ENCODE measurements at regions not wholly inside any gene's neighbourhood (a gene's known extent, or its start where the extent isn't known, plus 50 kb on each side); places are given as distances from the start of the nearest gene placed in this dataset.
"Not testable (repeated sequence)": the region's sequence is repeated elsewhere in the genome, so short reads cannot be mapped to it uniquely, and the experiment has no call there.

DNA sequence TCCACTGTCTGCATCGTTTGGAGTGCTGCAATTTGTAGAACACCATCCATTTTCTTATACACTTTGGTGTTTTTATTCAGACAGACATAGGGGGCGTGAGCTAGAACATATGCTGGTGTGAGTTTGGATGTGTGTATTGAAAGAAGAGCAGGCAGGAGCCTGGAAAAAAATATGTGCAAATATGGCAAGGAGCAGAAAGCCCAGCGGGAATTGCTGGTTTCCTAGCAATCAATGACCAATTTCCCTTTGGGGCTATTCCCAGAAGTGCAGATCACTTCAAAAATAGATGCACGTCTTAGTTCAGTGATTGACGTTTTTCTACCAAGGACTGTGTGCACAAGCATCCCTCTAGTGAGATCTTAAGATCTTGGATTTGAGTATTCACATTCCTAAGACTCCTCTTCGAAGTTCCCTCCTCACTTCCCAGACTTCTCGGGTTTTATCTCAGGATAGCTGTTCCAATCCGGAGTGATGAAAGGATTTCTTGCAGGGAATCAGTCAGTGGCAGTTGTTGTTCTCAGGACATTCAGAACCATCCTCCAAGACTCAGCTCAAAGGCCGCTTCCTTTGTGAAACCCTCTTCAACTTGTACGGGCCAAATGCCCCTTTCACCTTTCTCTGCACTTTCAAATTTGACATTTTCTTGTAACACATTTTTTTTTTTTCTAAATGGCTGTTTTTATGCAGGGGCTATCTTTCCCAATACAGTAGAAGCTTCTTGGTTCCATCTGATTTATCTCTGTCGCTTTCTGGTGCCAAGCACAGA is 268.7 kb upstream of the ASIC2 start:
- no peak for DNase-seq (ENCODE audit: low read depth, low spot score)

DNA sequence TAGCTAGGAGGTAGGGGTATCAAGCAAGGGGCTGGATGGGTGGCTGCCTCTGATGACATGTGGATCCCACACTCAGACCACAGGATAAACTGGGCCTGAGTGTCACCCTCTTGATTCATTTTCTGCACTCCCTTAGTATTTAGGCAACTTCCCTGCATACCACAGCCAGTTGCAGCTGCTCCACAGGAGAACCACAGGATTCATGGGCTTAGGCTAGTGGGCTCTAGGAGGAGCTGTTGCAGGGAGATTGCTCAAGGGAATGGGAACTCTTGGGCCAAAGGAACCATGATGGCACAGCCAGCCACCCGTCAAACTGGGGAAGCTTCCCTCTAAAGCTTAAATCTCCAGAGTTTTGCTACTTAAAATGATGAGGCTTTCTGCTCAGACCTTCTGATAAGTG is 269.7 kb upstream of the ASIC2 start:
- DNase-seq (ENCODE audit: low read depth, low spot score): no peak

DNA sequence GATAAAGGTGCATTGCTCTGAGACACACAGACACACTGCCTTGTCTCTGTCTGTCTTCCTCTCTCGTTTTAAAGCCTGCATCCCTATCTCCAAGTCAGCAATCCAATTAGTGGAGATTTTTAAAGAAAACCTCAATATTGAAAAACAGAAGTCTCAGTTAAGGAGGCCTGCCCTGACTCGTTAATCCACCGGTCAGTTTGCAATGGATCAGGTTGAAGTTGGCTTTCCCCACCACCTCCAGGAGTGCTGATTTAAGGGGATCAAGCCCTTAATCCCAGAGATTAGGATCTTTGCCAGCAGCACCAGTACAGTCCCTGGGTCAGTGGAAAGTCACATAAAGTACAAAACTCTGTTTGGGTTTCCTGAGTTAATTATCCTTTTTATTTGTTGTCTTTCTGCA is 271.1 kb upstream of the ASIC2 start:
- no peak for DNase-seq (ENCODE audit: low read depth, low spot score)

DNA sequence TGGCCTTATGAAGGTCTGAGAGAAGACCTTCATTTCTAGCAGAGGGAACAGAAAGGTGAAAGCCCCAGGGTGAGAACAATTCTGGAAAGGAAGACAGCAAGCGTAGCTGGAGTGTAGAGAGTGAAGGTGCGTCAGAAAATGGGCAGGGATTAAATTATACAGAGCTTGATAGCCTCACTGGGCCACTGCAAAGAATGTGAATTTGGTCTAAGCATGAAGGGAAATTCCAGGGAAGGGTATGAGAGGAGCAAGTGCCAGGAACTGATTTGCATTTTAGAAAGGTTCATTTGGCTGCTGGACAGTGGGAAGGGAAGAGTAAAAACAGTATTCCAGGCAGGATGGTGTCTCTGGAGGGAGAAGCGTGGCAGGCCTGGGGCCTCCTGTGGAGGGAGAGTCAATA is 274.1 kb upstream of the ASIC2 start:
- no peak for DNase-seq (ENCODE audit: low read depth, low spot score)

DNA sequence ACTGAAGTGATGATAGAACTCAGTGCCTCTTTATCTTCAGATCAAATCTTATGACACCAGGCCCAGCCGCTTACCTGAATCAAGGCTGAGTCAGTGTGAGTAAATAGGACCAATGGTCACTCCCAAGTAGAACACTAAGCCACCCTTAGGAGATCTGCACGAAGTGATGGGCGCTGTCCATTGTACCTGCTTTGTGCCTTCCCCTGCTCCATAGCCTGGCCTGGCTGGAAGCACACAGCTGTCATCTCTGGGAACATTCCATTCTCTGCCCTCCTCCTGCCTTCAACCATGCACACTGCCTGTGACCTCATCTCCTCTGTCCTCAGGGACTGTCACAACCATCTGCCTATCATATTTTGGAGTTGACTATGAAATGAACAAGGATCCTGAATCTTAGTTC is 279.5 kb upstream of the ASIC2 start:
- no peak for DNase-seq (ENCODE audit: low read depth, low spot score)

DNA sequence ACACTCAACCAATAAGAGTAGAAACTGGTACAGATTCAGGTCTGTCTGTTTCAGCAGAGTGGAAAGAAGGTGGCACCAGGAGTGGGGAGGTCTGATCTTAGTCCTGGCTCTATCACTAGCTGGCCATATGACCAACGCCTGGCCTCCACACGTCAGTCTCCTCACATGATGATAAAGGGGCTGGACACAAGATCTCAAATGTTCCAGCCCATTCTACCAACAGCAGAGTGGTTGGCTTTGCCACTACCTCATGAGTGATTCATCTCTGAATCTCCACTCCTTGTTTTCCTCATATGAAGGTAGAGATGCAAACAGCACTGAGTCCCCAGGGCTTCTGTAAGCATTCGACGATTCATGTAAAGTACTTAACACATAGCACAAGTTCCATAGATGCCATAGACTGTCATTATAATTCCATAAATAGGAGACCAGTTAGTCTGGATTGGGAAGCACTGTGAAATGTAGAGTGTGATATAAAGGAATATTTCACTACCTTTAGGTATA is 281.9 kb upstream of the ASIC2 start:
- DNase-seq (ENCODE audit: low read depth, low spot score): no peak

DNA sequence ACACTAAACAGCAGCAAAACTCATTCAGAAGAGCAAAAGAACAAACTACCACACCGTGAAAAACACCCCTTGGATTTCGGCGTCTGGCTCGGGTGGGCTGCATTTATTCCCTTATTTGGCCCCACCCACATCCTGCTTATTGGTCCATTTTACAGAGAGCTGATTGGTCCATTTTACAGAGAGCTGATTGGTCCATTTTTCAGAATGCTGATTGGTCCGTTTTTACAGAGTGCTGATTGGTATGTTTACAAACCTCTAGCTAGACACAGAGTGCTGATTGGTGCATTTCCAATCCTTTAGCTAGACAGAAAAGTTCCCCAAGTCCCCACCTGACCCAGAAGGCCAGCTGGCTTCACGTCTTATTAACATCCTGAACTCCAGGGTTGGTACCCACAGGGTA is 286.6 kb upstream of the ASIC2 start:
- DNase-seq (ENCODE audit: low read depth, low spot score): not testable (repeated sequence)

DNA sequence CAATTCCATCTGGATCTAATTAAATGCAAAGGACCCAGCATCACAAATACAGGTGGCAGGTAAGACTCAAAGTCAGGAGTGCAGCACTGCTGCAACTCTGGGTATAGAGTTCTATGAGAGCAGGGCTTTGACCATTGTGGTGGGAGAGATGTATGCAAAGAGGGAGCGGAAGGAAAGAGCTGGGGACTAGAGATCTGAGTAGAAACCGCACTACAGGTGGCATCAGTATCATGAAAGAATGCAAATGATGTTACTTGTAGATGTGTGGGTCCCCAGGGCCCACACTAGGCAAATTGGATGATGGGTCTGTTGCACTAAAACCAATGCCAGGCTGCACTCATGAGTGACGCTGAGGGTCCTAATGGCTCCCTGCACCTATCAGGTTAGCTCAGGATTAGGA is 287.1 kb upstream of the ASIC2 start:
- no peak for DNase-seq (ENCODE audit: low read depth, low spot score)

DNA sequence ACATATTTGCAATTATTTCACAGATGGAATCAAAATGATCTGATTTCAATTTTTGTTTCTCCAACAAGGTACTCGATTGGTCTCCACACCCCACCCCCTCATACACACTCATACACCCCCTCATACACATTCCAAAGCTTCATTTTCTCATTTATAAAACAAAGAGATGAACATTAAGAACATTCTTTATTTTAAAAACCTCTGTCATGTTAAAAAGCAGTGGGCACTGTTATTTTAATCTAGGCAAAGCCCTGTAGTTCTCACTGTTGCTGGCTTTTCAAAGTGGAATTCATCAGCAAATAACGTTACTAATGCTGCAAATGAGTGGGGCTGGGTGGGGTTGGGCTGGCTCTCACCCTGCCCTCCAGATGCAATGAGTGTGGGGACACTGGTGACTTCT is 289.6 kb upstream of the ASIC2 start:
- no peak for DNase-seq (ENCODE audit: low read depth, low spot score)

DNA sequence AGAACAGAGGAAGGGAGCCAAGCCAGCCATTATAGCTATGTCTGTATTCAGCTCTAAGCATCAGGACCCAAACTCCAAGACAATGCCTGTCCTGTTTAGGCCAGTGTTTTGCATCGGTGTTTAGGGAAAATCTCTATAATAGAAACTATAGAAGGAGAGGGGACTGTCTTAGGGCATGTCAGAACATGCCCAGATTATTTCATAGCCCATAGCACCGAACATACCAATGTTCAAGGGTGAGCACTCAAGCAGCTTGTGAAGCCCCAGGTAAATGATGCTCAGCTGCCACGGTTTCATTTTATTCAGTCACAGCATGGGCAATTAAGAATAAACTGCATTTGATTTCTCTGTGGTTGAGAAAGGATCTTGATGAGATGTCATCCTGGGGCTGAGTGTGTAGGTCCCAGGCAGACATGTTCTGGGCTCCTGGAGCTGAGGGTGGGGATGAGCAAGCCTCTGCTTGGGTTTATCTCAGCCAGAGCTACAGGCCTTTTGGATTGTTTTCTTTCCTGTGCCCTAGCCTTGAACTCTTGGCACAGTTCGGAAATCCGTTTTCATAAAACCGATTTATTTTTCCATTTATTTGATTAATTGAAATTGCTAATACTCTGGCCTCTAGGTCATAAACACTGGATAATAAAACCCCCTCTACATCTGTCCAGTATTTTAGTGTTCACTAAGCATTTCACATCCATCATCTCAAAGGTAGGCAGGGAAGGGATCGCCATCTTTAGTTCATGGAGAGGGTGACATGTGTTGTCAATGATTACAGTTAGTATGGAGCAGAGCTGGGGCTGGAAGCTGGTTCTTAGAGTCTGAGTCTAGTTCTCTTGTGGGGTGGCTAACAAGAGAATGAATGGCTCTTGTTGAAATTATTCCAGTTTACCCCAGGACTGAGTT is 290.7 kb upstream of the ASIC2 start:
- no peak for DNase-seq (ENCODE audit: low read depth, low spot score)

DNA sequence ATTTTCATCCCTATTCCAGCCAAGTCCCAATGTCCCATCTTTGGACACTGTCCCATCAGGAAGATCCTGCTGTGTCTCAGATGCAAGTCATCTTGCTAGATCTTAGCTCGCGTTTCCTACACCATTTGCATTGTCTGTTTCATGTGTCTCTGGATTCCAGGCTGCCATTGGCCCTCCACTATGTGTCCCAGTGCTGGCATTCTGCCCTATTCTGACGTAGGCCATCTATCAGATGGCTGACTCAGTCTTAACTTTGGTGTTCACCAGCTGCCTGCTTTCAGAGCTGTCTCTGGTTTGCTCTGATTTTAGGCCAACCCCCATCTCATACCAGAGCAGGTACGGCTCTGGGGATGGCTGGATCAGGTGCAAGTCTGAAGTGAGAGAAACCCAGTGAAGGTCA is 300.9 kb upstream of the ASIC2 start:
- DNase-seq (ENCODE audit: low read depth, low spot score): no peak

DNA sequence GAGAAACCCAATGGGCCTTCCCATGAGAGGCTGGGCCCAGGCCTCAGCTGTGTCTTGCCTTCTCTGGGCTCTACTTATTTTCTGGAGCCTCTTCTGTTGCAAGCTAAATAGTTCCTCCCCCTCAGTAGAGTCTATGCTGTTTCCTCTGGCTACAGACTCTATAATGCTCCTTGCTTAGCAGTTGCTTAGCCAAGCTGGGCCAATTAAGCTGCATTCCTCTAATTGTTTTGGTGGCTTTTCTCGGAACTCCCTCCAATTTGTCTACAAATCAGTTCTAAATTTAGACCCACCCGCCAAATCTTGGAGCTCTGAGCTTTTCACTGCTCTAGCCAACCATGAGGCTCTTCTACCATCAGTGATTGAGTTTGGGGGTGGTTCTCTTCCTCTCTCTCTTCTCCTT is 302.7 kb upstream of the ASIC2 start:
- no peak for DNase-seq (ENCODE audit: low read depth, low spot score)

DNA sequence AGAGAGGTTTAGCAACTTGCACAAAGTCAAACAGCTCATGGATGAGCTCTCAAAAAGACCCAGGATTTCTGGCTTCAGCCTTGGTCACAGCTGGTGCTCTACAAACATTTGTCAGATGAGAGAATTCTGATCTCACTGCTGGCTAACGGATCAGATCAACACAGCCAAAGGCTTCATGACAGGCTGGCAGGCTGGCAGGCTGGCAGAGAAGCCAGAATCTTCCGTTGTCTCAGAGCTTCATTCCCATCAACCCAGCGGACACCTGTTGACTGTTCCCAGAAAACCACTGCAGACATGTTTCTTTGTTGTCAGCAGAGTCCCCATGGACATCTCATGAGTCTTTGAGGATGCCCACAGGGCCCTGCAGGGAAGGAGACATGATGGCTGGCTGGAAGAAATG is 303.8 kb upstream of the ASIC2 start:
- DNase-seq (ENCODE audit: low read depth, low spot score): no peak

DNA sequence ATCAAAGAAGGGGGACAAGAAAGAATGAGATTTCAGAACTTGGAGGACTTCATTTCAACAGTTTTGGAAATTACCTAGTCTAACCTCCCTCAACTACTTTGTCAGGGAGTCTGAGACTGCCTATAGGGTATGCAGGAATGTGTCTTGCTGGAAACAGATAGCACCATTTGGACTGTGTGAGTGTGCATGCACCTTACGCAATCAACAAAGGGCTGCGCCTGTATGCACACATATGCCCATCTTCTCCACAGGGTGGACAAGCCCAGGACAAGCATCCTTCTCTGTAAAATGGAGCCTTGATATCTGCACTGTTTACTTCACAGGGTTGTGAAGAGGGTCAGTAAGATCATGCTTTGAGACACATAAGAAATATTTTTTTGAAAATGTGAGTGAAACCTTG is 305.7 kb upstream of the ASIC2 start:
- no peak for DNase-seq (ENCODE audit: low read depth, low spot score)

DNA sequence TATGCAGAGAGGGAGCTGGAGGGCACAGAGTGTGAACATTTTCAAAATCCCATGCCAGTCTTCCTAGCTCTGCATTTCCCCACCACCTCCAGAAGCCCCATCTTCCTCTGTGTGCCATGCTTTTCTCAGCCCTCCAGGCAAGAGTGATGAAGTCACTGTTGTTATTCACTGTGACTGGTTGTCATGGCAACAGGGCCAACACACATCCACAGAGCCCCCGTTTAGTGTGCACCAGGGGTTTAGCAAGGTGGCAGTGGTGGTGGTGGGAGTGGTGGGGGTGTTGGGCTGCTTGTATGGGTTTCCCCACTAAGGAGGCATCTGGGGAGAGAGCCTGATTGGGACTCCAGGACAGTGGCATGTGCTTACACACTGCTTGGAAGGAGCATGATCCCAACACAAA is 309.9 kb upstream of the ASIC2 start:
- DNase-seq (ENCODE audit: low read depth, low spot score): no peak

DNA sequence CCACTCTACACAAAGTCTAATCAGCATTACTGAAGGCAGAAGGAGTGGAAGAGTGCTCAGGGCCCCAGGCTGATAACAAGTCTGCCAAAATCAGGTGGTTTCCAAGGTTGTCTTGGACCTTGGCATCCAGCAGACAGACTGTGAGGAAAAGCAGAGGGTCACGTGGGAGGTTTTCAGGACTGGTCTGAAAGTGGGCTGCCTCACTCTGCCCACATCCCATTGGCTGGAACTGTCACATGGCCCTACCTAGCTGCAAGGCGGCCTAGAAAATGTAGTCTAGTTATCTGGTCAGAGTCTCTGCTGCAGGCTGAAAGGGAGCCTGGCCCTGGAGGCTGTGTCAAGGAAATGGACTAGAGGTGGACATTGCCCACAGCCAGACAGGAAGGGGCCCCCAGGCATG is 310.7 kb upstream of the ASIC2 start:
- no peak for DNase-seq (ENCODE audit: low read depth, low spot score)

DNA sequence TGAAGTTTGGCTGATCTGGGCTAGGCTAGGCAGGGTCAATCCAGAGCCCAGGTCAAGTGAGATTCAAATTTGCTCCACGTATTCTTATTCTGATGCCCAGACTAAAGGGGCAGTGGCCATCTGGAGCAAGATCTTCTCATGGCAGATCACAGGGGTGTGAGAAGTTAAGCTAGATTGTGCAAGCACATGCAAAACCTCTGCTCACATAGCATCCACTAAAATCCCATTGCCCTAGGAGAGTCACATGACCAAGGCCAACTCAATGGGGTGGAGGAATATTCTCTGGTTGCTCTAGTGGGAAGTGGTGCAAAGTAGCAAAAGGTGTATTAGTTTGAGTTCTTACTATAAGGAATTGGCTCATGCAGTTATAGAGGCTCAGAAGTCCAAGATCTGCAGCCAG is 318.4 kb upstream of the ASIC2 start:
- DNase-seq (ENCODE audit: low read depth, low spot score): no peak

DNA sequence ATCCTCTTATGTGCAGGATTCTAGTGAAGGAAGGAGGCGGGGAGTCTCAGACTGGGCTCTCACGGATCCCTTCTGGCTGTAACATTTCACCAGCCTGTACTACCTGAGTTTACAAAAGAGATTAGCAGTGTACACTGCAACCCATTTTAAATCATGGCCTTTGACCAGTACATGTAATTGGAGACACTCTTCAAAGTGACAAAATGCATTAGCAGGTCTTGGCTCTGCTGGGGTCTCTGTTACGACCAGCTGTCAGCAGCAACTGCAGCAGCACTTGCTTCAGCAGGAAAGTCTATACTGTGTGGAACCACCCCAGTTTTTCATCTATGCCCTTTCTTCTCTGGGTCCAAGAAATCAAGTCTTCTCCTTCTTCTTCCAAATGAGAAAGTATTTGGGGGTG is 322.8 kb upstream of the ASIC2 start:
- no peak for DNase-seq (ENCODE audit: low read depth, low spot score)

DNA sequence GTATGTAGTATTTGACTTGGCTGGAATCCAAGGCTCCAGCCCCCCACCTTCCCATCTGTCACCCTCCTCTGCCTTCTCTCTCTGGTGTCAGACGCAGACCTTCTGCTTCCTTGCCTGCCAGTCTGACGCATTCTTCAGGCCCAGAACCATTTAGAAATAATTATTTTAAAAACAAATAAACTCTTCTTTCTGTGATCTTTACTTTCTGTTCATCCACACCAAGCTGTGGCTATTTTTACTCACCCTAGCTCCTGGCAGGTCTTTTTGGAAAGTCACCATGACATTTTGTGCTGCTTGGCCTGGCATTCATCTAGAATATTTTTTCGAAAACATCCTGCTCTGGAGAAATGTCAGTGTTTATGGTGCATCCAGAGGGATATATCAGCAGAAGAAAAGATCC is 330.7 kb upstream of the ASIC2 start:
- DNase-seq (ENCODE audit: low read depth, low spot score): no peak

DNA sequence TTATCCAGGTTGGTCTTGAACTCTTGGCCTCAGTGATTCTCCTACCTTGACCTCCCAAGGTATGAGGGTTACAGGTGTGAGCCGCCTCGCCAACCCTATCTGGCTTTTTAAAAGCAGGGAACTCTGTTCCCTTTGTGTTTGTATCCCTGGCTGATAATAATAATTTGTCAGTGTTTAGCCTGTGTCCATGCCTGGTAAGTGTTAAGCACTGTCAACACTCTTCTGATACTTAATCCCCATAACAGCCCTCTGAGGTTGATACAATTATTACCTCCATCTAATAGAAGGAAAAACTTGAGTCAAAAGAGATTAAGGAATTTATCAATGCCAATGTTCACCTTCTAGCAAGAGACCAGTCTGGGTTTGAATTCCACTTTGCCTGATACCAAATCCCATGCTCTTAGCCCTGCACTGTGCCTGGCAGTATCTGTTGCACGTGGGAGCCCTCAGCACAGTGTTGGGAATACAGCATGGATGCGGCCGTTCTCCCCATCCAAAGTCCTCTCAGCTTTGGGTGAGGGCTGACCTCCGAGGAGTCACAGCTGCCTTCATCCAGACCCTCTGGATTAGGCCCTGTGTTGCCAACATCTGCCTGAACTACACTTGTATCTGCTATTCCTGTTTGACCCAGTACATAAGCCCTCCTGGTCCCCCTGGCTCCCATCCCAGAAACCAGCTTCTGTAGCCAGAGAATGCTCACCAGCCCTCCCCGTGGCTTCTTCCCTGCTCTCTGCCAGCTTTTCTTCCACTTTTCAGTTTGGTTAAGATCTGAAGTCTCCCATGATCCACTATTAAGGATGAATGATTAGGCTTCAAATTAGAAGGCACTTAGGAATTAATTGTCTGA is 335.6 kb upstream of the ASIC2 start:
- DNase-seq (ENCODE audit: low read depth, low spot score): no peak

DNA sequence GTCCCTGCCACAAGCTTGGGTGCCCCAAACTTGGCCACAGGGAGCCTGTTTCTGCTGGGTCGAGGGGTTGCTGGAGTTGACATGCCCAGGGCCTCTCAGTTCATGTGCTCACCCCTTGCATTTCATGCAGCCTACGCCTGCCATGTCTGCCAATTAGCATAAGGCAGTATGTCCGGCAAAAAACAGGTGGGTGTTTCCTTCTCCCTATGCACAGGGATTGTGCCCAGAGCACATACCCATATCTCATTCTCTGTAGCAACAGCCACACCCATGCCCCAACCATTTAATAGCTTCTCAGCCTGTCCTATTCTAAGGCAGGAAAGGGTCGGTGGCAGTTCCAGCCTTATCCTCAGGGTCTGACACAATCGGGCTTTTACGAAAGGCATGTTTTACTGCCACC is 340.4 kb upstream of the ASIC2 start:
- no peak for DNase-seq (ENCODE audit: low read depth, low spot score)

DNA sequence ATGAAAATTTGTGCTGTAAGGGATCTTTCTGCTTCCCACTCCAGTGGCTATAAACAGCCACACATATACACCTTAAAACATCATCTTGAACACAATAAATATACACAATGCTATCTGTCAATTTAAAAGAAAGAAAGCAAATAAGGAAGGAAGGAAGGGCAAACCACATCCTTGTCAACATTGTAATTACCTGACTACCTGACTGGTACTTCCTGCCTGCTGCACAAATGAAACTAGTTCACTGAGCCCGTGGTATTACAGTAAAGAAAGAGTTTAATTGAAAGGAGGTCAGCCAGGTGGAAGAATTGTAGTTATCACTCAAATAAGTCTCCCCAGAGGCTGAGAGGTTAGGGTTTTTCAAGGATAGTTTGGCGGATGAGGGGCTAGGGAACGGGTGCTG is 344.4 kb upstream of the ASIC2 start:
- no peak for DNase-seq (ENCODE audit: low read depth, low spot score)

Measured in pulmonary artery endothelial cell (primary cell).